ENCODE measurements at regions not wholly inside any gene's neighbourhood (a gene's known extent, or its start where the extent isn't known, plus 50 kb on each side); places are given as distances from the start of the nearest gene placed in this dataset.
"Not testable (repeated sequence)": the region's sequence is repeated elsewhere in the genome, so short reads cannot be mapped to it uniquely, and the experiment has no call there.

- Histone ChIP-seq H3K27me3 (replicated peaks in 2 of 5; ENCODE audit: control insufficient read depth in 4 of 5, insufficient read depth in 5 of 5, low read length in 4 of 5) (no peaks in the 10 kb centered on the region), H3K4me1 (ENCODE audit: control extremely low read depth in 1 of 4, control insufficient read depth in 4 of 4, insufficient read depth in 4 of 4, low read length in 3 of 4) (no peaks in the 10 kb centered on the region), H3K9me3 (ENCODE audit: control extremely low read depth in 1 of 5, control insufficient read depth in 4 of 5, insufficient read depth in 2 of 5, low read depth in 1 of 5, low read length in 4 of 5) (no peaks in the 10 kb centered on the region), H3K36me3 (ENCODE audit: control insufficient read depth in 4 of 4, insufficient read depth in 4 of 4, low read length in 3 of 4) (no peaks in the 10 kb centered on the region), H3K4me3 (ENCODE audit: control insufficient read depth in 1 of 7, extremely low read depth in 1 of 7, insufficient read depth in 4 of 7, low read depth in 2 of 7, low read length in 6 of 7) (no peak overlapping the region), H3K27ac (ENCODE audit: insufficient read depth in 1 of 2, low read depth in 1 of 2, low read length in 2 of 2, poor library complexity in 1 of 2, severe bottlenecking in 2 of 2) (no peak overlapping the region)
- 100% methylated on average over 5 of the region's 7 CpGs for WGBS (ENCODE audit: insufficient coverage)
- DNase-seq = no peak
- POLR2A ChIA-PET = interaction anchor here (0.5 kb wide), 1 partner anchor 457 kb away, joined by 3 read pairs; no protein-coding TSS in a partner anchor
- CTCF ChIA-PET = interaction anchor here (0.7 to 1.5 kb wide), 4 partner anchors 9 to 307 kb away, joined by 3 to 5 read pairs (median 3); no protein-coding TSS in a partner anchor
These were observed 67.0 kb downstream of the OLIG1 start for GRCh38 chr21:33136847-33137502.

- WGBS (ENCODE audit: insufficient coverage) = 97% methylated on average over 12 of the region's 18 CpGs
- ChIA-PET POLR2A (no interaction called here), CTCF (no interaction called here)
These were observed 69.1 kb downstream of the OLIG1 start for GRCh38 chr21:33139084-33139483.

GRCh38 chr21:33140288-33140687, 70.3 kb downstream of the OLIG1 start:
- Histone ChIP-seq H3K27me3 (replicated peaks in 2 of 5; ENCODE audit: control insufficient read depth in 4 of 5, insufficient read depth in 5 of 5, low read length in 4 of 5) (no peaks in the 10 kb centered on the region), H3K9me3 (ENCODE audit: control extremely low read depth in 1 of 5, control insufficient read depth in 4 of 5, insufficient read depth in 2 of 5, low read depth in 1 of 5, low read length in 4 of 5) (no peaks in the 10 kb centered on the region), H3K4me3 (ENCODE audit: control insufficient read depth in 1 of 7, extremely low read depth in 1 of 7, insufficient read depth in 4 of 7, low read depth in 2 of 7, low read length in 6 of 7) (no peak overlapping the region), H3K36me3 (ENCODE audit: control insufficient read depth in 4 of 4, insufficient read depth in 4 of 4, low read length in 3 of 4) (no peaks in the 10 kb centered on the region), H3K27ac (ENCODE audit: insufficient read depth in 1 of 2, low read depth in 1 of 2, low read length in 2 of 2, poor library complexity in 1 of 2, severe bottlenecking in 2 of 2) (no peak overlapping the region), H3K4me1 (ENCODE audit: control extremely low read depth in 1 of 4, control insufficient read depth in 4 of 4, insufficient read depth in 4 of 4, low read length in 3 of 4) (no peaks in the 10 kb centered on the region)
- POLR2A ChIA-PET = no interaction called here
- DNase-seq = no peak
- WGBS (ENCODE audit: insufficient coverage) = no CpG with 5 or more reads among the region's 2 CpGs
- CTCF ChIA-PET = no interaction called here

More at GRCh38 chr21:33139084-33139483, 69.1 kb downstream of the OLIG1 start:
- DNase-seq = no peak
- Histone ChIP-seq H3K4me1 (ENCODE audit: control extremely low read depth in 1 of 4, control insufficient read depth in 4 of 4, insufficient read depth in 4 of 4, low read length in 3 of 4) (no peaks in the 10 kb centered on the region), H3K4me3 (ENCODE audit: control insufficient read depth in 1 of 7, extremely low read depth in 1 of 7, insufficient read depth in 4 of 7, low read depth in 2 of 7, low read length in 6 of 7) (no peak overlapping the region), H3K27ac (ENCODE audit: insufficient read depth in 1 of 2, low read depth in 1 of 2, low read length in 2 of 2, poor library complexity in 1 of 2, severe bottlenecking in 2 of 2) (no peak overlapping the region), H3K36me3 (ENCODE audit: control insufficient read depth in 4 of 4, insufficient read depth in 4 of 4, low read length in 3 of 4) (no peaks in the 10 kb centered on the region), H3K27me3 (replicated peaks in 2 of 5; ENCODE audit: control insufficient read depth in 4 of 5, insufficient read depth in 5 of 5, low read length in 4 of 5) (no peaks in the 10 kb centered on the region), H3K9me3 (ENCODE audit: control extremely low read depth in 1 of 5, control insufficient read depth in 4 of 5, insufficient read depth in 2 of 5, low read depth in 1 of 5, low read length in 4 of 5) (no peaks in the 10 kb centered on the region)

- Histone ChIP-seq H3K9me3 (ENCODE audit: control extremely low read depth in 1 of 5, control insufficient read depth in 4 of 5, insufficient read depth in 2 of 5, low read depth in 1 of 5, low read length in 4 of 5) (no peaks in the 10 kb centered on the region), H3K36me3 (ENCODE audit: control insufficient read depth in 4 of 4, insufficient read depth in 4 of 4, low read length in 3 of 4) (no peaks in the 10 kb centered on the region), H3K27ac (ENCODE audit: insufficient read depth in 1 of 2, low read depth in 1 of 2, low read length in 2 of 2, poor library complexity in 1 of 2, severe bottlenecking in 2 of 2) (no peak overlapping the region), H3K4me1 (ENCODE audit: control extremely low read depth in 1 of 4, control insufficient read depth in 4 of 4, insufficient read depth in 4 of 4, low read length in 3 of 4) (peaks cover 0 to 8% (median 3%) of the 10 kb centered on the region in 4 experiments), H3K4me3 (ENCODE audit: control insufficient read depth in 1 of 7, extremely low read depth in 1 of 7, insufficient read depth in 4 of 7, low read depth in 2 of 7, low read length in 6 of 7) (no peak overlapping the region), H3K27me3 (replicated peaks in 2 of 5; ENCODE audit: control insufficient read depth in 4 of 5, insufficient read depth in 5 of 5, low read length in 4 of 5) (no peaks in the 10 kb centered on the region)
- 100% methylated on average over 4 of the region's 4 CpGs for WGBS (ENCODE audit: insufficient coverage)
- DNase-seq = no peak
- ChIA-PET CTCF (interaction anchor here (0.5 to 1.8 kb wide), 2 partner anchors 19 to 311 kb away, joined by 3 to 5 read pairs; no protein-coding TSS in a partner anchor), POLR2A (no interaction called here)
These were observed 76.5 kb downstream of the OLIG1 start for GRCh38 chr21:33146467-33146866.

GRCh38 chr21:33149181-33149580, 79.2 kb downstream of the OLIG1 start:
- Histone ChIP-seq H3K4me1 (ENCODE audit: control extremely low read depth in 1 of 4, control insufficient read depth in 4 of 4, insufficient read depth in 4 of 4, low read length in 3 of 4) (peaks cover 0 to 19% (median 12%) of the 10 kb centered on the region in 4 experiments), H3K36me3 (ENCODE audit: control insufficient read depth in 4 of 4, insufficient read depth in 4 of 4, low read length in 3 of 4) (no peaks in the 10 kb centered on the region), H3K4me3 (ENCODE audit: control insufficient read depth in 1 of 7, extremely low read depth in 1 of 7, insufficient read depth in 4 of 7, low read depth in 2 of 7, low read length in 6 of 7) (no peak overlapping the region), H3K27me3 (replicated peaks in 2 of 5; ENCODE audit: control insufficient read depth in 4 of 5, insufficient read depth in 5 of 5, low read length in 4 of 5) (no peaks in the 10 kb centered on the region), H3K27ac (ENCODE audit: insufficient read depth in 1 of 2, low read depth in 1 of 2, low read length in 2 of 2, poor library complexity in 1 of 2, severe bottlenecking in 2 of 2) (no peak overlapping the region), H3K9me3 (ENCODE audit: control extremely low read depth in 1 of 5, control insufficient read depth in 4 of 5, insufficient read depth in 2 of 5, low read depth in 1 of 5, low read length in 4 of 5) (no peaks in the 10 kb centered on the region)
- ChIA-PET CTCF (no interaction called here), POLR2A (no interaction called here)
- WGBS (ENCODE audit: insufficient coverage) = 99% methylated on average over 11 of the region's 11 CpGs
- no peak for DNase-seq

- H3K9me3 ChIP-seq (ENCODE audit: control extremely low read depth in 1 of 5, control insufficient read depth in 4 of 5, insufficient read depth in 2 of 5, low read depth in 1 of 5, low read length in 4 of 5); POLR2A ChIA-PET; DNase-seq; H3K27ac ChIP-seq (ENCODE audit: insufficient read depth in 1 of 2, low read depth in 1 of 2, low read length in 2 of 2, poor library complexity in 1 of 2, severe bottlenecking in 2 of 2); CTCF ChIA-PET; H3K27me3 ChIP-seq (replicated peaks in 2 of 5; ENCODE audit: control insufficient read depth in 4 of 5, insufficient read depth in 5 of 5, low read length in 4 of 5); H3K4me3 ChIP-seq (ENCODE audit: control insufficient read depth in 1 of 7, extremely low read depth in 1 of 7, insufficient read depth in 4 of 7, low read depth in 2 of 7, low read length in 6 of 7); H3K36me3 ChIP-seq (ENCODE audit: control insufficient read depth in 4 of 4, insufficient read depth in 4 of 4, low read length in 3 of 4): not testable (repeated sequence)
- WGBS (ENCODE audit: insufficient coverage) = 100% methylated on average over 2 of the region's 3 CpGs
- peaks cover 0 to 19% (median 12%) of the 10 kb centered on the region in 4 experiments for H3K4me1 ChIP-seq (ENCODE audit: control extremely low read depth in 1 of 4, control insufficient read depth in 4 of 4, insufficient read depth in 4 of 4, low read length in 3 of 4)
These were observed 78.8 kb upstream of the IFNAR2 start for GRCh38 chr21:33150968-33151367.

GRCh38 chr21:33151941-33152731, 77.6 kb upstream of the IFNAR2 start:
- ChIA-PET POLR2A (interaction anchor here (0.6 kb wide), 1 partner anchor 1976 kb away, joined by 4 read pairs; no protein-coding TSS in a partner anchor), CTCF (interaction anchor here (0.6 to 1.4 kb wide), 3 partner anchors 19 to 45 kb away, joined by 3 read pairs; no protein-coding TSS in a partner anchor)

More at GRCh38 chr21:33151941-33152731, 77.6 kb upstream of the IFNAR2 start:
- H3K9me3 ChIP-seq (ENCODE audit: control extremely low read depth in 1 of 5, control insufficient read depth in 4 of 5, insufficient read depth in 2 of 5, low read depth in 1 of 5, low read length in 4 of 5) = no peaks in the 10 kb centered on the region
- H3K4me3 ChIP-seq (ENCODE audit: control insufficient read depth in 1 of 7, extremely low read depth in 1 of 7, insufficient read depth in 4 of 7, low read depth in 2 of 7, low read length in 6 of 7) = peak overlapping the region in 4 of 7 experiments; percentile 33 to 64 (median 50)
- H3K36me3 ChIP-seq (ENCODE audit: control insufficient read depth in 4 of 4, insufficient read depth in 4 of 4, low read length in 3 of 4) = no peaks in the 10 kb centered on the region
- WGBS (ENCODE audit: insufficient coverage) = 20% methylated on average over 22 of the region's 32 CpGs
- peaks cover 0 to 19% (median 12%) of the 10 kb centered on the region in 4 experiments for H3K4me1 ChIP-seq (ENCODE audit: control extremely low read depth in 1 of 4, control insufficient read depth in 4 of 4, insufficient read depth in 4 of 4, low read length in 3 of 4)
- H3K27me3 ChIP-seq (replicated peaks in 2 of 5; ENCODE audit: control insufficient read depth in 4 of 5, insufficient read depth in 5 of 5, low read length in 4 of 5) = peaks cover 0 to 2% (median 0%) of the 10 kb centered on the region in 5 experiments
- peak; percentile 46 to 85 (median 76) for DNase-seq
- H3K27ac ChIP-seq (ENCODE audit: insufficient read depth in 1 of 2, low read depth in 1 of 2, low read length in 2 of 2, poor library complexity in 1 of 2, severe bottlenecking in 2 of 2) = no peak overlapping the region
